ENCODE measurements at regions not wholly inside any gene's neighbourhood (a gene's known extent, or its start where the extent isn't known, plus 50 kb on each side); places are given as distances from the start of the nearest gene placed in this dataset.

GRCh38 chr4:101458914-101459313 is 111.6 kb upstream of the PPP3CA start:
- TF ChIP-seq, protein P1, sequence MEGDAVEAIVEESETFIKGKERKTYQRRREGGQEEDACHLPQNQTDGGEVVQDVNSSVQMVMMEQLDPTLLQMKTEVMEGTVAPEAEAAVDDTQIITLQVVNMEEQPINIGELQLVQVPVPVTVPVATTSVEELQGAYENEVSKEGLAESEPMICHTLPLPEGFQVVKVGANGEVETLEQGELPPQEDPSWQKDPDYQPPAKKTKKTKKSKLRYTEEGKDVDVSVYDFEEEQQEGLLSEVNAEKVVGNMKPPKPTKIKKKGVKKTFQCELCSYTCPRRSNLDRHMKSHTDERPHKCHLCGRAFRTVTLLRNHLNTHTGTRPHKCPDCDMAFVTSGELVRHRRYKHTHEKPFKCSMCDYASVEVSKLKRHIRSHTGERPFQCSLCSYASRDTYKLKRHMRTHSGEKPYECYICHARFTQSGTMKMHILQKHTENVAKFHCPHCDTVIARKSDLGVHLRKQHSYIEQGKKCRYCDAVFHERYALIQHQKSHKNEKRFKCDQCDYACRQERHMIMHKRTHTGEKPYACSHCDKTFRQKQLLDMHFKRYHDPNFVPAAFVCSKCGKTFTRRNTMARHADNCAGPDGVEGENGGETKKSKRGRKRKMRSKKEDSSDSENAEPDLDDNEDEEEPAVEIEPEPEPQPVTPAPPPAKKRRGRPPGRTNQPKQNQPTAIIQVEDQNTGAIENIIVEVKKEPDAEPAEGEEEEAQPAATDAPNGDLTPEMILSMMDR (IDR thresholded peaks at IDR 0.05; ENCODE audit: poor library complexity), result no peak
- TF ChIP-seq EZH2 (IDR thresholded peaks at IDR 0.05; ENCODE audit: borderline replicate concordance), result no peak
- no peak for TF ChIP-seq EZH2phosphoT487 (IDR thresholded peaks at IDR 0.05; ENCODE audit: low read depth, severe bottlenecking, unreplicated experiment)
